Ovary (tissue), 3 donors: ENCODE measurements at regions not wholly inside any gene's neighbourhood (a gene's known extent, or its start where the extent isn't known, plus 50 kb on each side); places are given as distances from the start of the nearest gene placed in this dataset.

Source experiments
- EP300 ChIP-seq: sonication (generic); formaldehyde crosslinking; IDR thresholded peaks from one replicate; pipeline ENCODE4 v1.6.1; 2017; ENCODE audit warnings: antibody characterized with exemption
- POLR2A ChIP-seq: fragments of 450-650 bp; IDR thresholded peaks from one replicate; pipeline ENCODE4 v1.6.1; 2017; ENCODE audit warnings: antibody characterized with exemption, mild to moderate bottlenecking, moderate library complexity
- TF ChIP-seq, protein P1 (sequence below), 3 donors: fragments of 450-650 bp in 2 of 3; fragments of 200-600 bp in 1 of 3; IDR thresholded peaks; one replicate each; pipeline versions ENCODE4 v1.5.1 to v1.8.0; 2016 to 2022; ENCODE audit warnings: antibody characterized with exemption in 3 of 3, mild to moderate bottlenecking in 1 of 3
- donor health status: DM: no; HTN: no; CAD: no.

DNA sequence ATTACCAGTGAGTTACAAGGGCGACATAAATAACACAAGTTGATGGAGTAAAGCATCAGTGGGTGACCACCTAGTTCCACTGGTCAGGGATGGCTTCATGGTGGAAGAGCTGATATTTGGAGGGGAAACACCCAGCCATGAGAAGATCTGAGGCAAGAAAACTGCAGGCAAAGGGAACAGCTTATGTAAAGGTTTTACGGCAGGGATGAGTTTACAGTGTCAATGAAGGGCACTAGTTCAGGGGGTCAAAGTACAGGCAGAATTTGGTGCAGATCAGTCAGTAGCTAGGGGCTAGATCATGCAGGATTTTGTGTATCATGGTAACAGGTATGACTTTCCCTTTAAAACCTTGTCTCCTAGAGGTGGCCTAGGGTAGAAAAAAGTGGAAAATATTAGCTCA lies 339.6 kb downstream of the PMP22 start:
- TF ChIP-seq EP300 = no peak
- TF ChIP-seq, protein P1, sequence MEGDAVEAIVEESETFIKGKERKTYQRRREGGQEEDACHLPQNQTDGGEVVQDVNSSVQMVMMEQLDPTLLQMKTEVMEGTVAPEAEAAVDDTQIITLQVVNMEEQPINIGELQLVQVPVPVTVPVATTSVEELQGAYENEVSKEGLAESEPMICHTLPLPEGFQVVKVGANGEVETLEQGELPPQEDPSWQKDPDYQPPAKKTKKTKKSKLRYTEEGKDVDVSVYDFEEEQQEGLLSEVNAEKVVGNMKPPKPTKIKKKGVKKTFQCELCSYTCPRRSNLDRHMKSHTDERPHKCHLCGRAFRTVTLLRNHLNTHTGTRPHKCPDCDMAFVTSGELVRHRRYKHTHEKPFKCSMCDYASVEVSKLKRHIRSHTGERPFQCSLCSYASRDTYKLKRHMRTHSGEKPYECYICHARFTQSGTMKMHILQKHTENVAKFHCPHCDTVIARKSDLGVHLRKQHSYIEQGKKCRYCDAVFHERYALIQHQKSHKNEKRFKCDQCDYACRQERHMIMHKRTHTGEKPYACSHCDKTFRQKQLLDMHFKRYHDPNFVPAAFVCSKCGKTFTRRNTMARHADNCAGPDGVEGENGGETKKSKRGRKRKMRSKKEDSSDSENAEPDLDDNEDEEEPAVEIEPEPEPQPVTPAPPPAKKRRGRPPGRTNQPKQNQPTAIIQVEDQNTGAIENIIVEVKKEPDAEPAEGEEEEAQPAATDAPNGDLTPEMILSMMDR (IDR thresholded peaks at IDR 0.05) = no peak
- TF ChIP-seq POLR2A = no peak
